Urothelium cell line (cell line): ENCODE measurements at regions not wholly inside any gene's neighbourhood (a gene's known extent, or its start where the extent isn't known, plus 50 kb on each side); places are given as distances from the start of the nearest gene placed in this dataset.
"Not testable (repeated sequence)": the region's sequence is repeated elsewhere in the genome, so short reads cannot be mapped to it uniquely, and the experiment has no call there.

Experiments used
- DNase-seq: peaks from one replicate; pipeline ENCODE4 v3.0.0; 2011; ENCODE audit warnings: low spot score, mixed read lengths
- FAIRE-seq: peaks from 2 replicates; lab custom pipeline; 2011; peaks lifted over from hg19 to GRCh38; lab: Jason Lieb, UNC

GRCh38 chr2:167697948-167698347 is 549.4 kb downstream of the STK39 start:
- no peak for FAIRE-seq
- DNase-seq: no peak

- no peak for FAIRE-seq
- no peak for DNase-seq
Measured at GRCh38 chr2:167697194-167697593, 550.2 kb downstream of the STK39 start.

- DNase-seq (no peak), FAIRE-seq (no peak)
Measured at GRCh38 chr2:167692936-167693335, 554.5 kb downstream of the STK39 start.

GRCh38 chr2:167692191-167692590 is 555.2 kb downstream of the STK39 start:
- FAIRE-seq: no peak
- DNase-seq: no peak

GRCh38 chr2:167689444-167689843 is 558.0 kb downstream of the STK39 start:
- no peak for DNase-seq
- no peak for FAIRE-seq

GRCh38 chr2:167686691-167687090 is 560.7 kb downstream of the STK39 start:
- no peak for FAIRE-seq
- DNase-seq: no peak

GRCh38 chr2:167681234-167682015 is 566.0 kb downstream of the STK39 start:
- FAIRE-seq: no peak
- DNase-seq: no peak

- FAIRE-seq (no peak), DNase-seq (no peak)
Measured at GRCh38 chr2:167678158-167678557, 569.2 kb downstream of the STK39 start.

GRCh38 chr2:167675906-167676305 is 571.5 kb downstream of the STK39 start:
- no peak for FAIRE-seq
- no peak for DNase-seq

GRCh38 chr2:167670588-167670987 is 576.8 kb downstream of the STK39 start:
- no peak for FAIRE-seq

GRCh38 chr2:167653131-167653530 is 594.3 kb downstream of the STK39 start:
- no peak for FAIRE-seq
- DNase-seq: no peak

More at GRCh38 chr2:167670588-167670987, 576.8 kb downstream of the STK39 start:
- no peak for DNase-seq

- DNase-seq (no peak), FAIRE-seq (no peak)
Measured at GRCh38 chr2:167652401-167652800, 595.0 kb downstream of the STK39 start.

GRCh38 chr2:167651406-167652151 is 595.8 kb downstream of the STK39 start:
- DNase-seq (no peak), FAIRE-seq (no peak)

GRCh38 chr2:167646557-167646956 is 600.8 kb downstream of the STK39 start:
- DNase-seq (no peak), FAIRE-seq (no peak)

- DNase-seq (no peak), FAIRE-seq (no peak)
Measured at GRCh38 chr2:167640096-167640495, 607.3 kb downstream of the STK39 start.

GRCh38 chr2:167637741-167638140 is 609.7 kb downstream of the STK39 start:
- FAIRE-seq (no peak), DNase-seq (no peak)

GRCh38 chr2:167632271-167632670 is 615.1 kb downstream of the STK39 start:
- FAIRE-seq, DNase-seq: not testable (repeated sequence)

GRCh38 chr2:167626961-167627360 is 620.4 kb downstream of the STK39 start:
- no peak for DNase-seq
- FAIRE-seq: no peak

GRCh38 chr2:167626301-167626700 is 621.1 kb downstream of the STK39 start:
- no peak for DNase-seq
- no peak for FAIRE-seq

- DNase-seq: no peak
- no peak for FAIRE-seq
Measured at GRCh38 chr2:167616997-167617396, 630.4 kb downstream of the STK39 start.

- DNase-seq (no peak), FAIRE-seq (no peak)
Measured at GRCh38 chr2:167613471-167613870, 633.9 kb downstream of the STK39 start.

- DNase-seq: no peak
- no peak for FAIRE-seq
Measured at GRCh38 chr2:167608487-167608886, 638.9 kb downstream of the STK39 start.
